Ishikawa (cell line): ENCODE measurements at regions not wholly inside any gene's neighbourhood (a gene's known extent, or its start where the extent isn't known, plus 50 kb on each side); places are given as distances from the start of the nearest gene placed in this dataset.

Experiments
- CEBPB ChIP-seq: IDR thresholded peaks from 2 replicates; pipeline ENCODE4 v1.6.1; 2012
- CREB1 ChIP-seq: IDR thresholded peaks from 2 replicates; pipeline ENCODE4 v1.6.1; 2012; ENCODE audit warnings: low read depth
- EGR1 ChIP-seq: IDR thresholded peaks from 2 replicates; pipeline ENCODE4 v1.6.1; 2012
- EP300 ChIP-seq: IDR thresholded peaks from 2 replicates; pipeline ENCODE4 v1.6.1; 2012; ENCODE audit warnings: borderline replicate concordance
- FOXM1 ChIP-seq: IDR thresholded peaks from 2 replicates; pipeline ENCODE4 v1.6.1; 2012; ENCODE audit warnings: low read depth, borderline replicate concordance
- MAX ChIP-seq: IDR thresholded peaks from 2 replicates; pipeline ENCODE4 v1.6.1; 2012
- NFIC ChIP-seq: IDR thresholded peaks from 2 replicates; pipeline ENCODE4 v1.6.1; 2012
- RAD21 ChIP-seq: IDR thresholded peaks from 2 replicates; pipeline ENCODE4 v1.6.1; 2012; ENCODE audit warnings: low read depth
- REST ChIP-seq: IDR thresholded peaks from 2 replicates; pipeline ENCODE4 v1.6.1; 2012; ENCODE audit warnings: low read depth, mild to moderate bottlenecking
- TAF1 ChIP-seq: IDR thresholded peaks from 2 replicates; pipeline ENCODE4 v1.6.1; 2012; ENCODE audit warnings: low read depth, mild to moderate bottlenecking
- TCF12 ChIP-seq: IDR thresholded peaks from 2 replicates; pipeline ENCODE4 v1.6.1; 2012; ENCODE audit warnings: low read depth
- TEAD4 ChIP-seq: IDR thresholded peaks from 2 replicates; pipeline ENCODE4 v1.6.1; 2012
- USF1 ChIP-seq: IDR thresholded peaks from 2 replicates; pipeline ENCODE4 v1.6.1; 2012
- YY1 ChIP-seq: IDR thresholded peaks from 2 replicates; pipeline ENCODE4 v1.6.1; 2012; ENCODE audit warnings: low read depth
- ZBTB7A ChIP-seq: IDR thresholded peaks from 2 replicates; pipeline ENCODE4 v1.6.1; 2012; ENCODE audit warnings: low read depth

GRCh38 chr5:18965893-18966292 is 1022.1 kb downstream of the CDH18 start:
- TF ChIP-seq TAF1: no peak
- TF ChIP-seq YY1: no peak
- TF ChIP-seq CEBPB: no peak
- TF ChIP-seq USF1: no peak
- TF ChIP-seq TEAD4: no peak
- TF ChIP-seq TCF12: no peak
- TF ChIP-seq EGR1: no peak
- no peak for TF ChIP-seq MAX
- no peak for TF ChIP-seq CREB1
- TF ChIP-seq ZBTB7A: no peak
- no peak for TF ChIP-seq EP300
- no peak for TF ChIP-seq RAD21
- TF ChIP-seq NFIC: no peak
- TF ChIP-seq FOXM1: no peak
- TF ChIP-seq REST: no peak

- TF ChIP-seq USF1: no peak
- TF ChIP-seq CEBPB: no peak
- no peak for TF ChIP-seq TEAD4
- TF ChIP-seq EGR1: no peak
- no peak for TF ChIP-seq TAF1
Observed at GRCh38 chr5:18967637-18968036, 1020.4 kb downstream of the CDH18 start.

- no peak for TF ChIP-seq ZBTB7A
- no peak for TF ChIP-seq CEBPB
- no peak for TF ChIP-seq TAF1
- TF ChIP-seq NFIC: no peak
- no peak for TF ChIP-seq TEAD4
- no peak for TF ChIP-seq EP300
- no peak for TF ChIP-seq TCF12
- TF ChIP-seq CREB1: no peak
- no peak for TF ChIP-seq FOXM1
- no peak for TF ChIP-seq RAD21
- no peak for TF ChIP-seq REST
- no peak for TF ChIP-seq EGR1
- no peak for TF ChIP-seq USF1
- TF ChIP-seq YY1: no peak
- TF ChIP-seq MAX: no peak
Observed at GRCh38 chr5:18968966-18969365, 1019.0 kb downstream of the CDH18 start.

- TF ChIP-seq ZBTB7A: no peak
- TF ChIP-seq NFIC: no peak
- TF ChIP-seq FOXM1: no peak
- TF ChIP-seq CREB1: no peak
- no peak for TF ChIP-seq RAD21
- no peak for TF ChIP-seq REST
- no peak for TF ChIP-seq TEAD4
- no peak for TF ChIP-seq TAF1
- TF ChIP-seq CEBPB: no peak
- no peak for TF ChIP-seq USF1
- TF ChIP-seq EP300: no peak
Observed at GRCh38 chr5:18970000-18970399, 1018.0 kb downstream of the CDH18 start.
